HFFc6 (cell line): ENCODE measurements at regions not wholly inside any gene's neighbourhood (a gene's known extent, or its start where the extent isn't known, plus 50 kb on each side); places are given as distances from the start of the nearest gene placed in this dataset.

Experiments used
- DNase-seq: peaks from one replicate; pipeline ENCODE4 v3.0.0-alpha.2; 2018
- H3K27ac Mint-ChIP-seq: 2 replicates; pipeline ENCODE4 v1.8.0; 2020; ENCODE audit warnings: mild to moderate bottlenecking, mixed read lengths
- H3K27me3 Mint-ChIP-seq: 2 replicates; pipeline ENCODE4 v1.8.0; 2021; ENCODE audit warnings: mild to moderate bottlenecking, moderate library complexity, mixed read lengths; ENCODE audit not compliant: insufficient read depth
- H3K36me3 Mint-ChIP-seq: 2 replicates; pipeline ENCODE4 v1.8.0; 2021; ENCODE audit warnings: low read depth, mixed read lengths
- H3K4me1 Mint-ChIP-seq: 2 replicates; pipeline ENCODE4 v1.8.0; 2020; ENCODE audit warnings: low read depth, mixed read lengths
- H3K4me3 Mint-ChIP-seq: 2 replicates; pipeline ENCODE4 v1.8.0; 2020; ENCODE audit warnings: mild to moderate bottlenecking, moderate library complexity, mixed read lengths
- H3K9me3 Mint-ChIP-seq: 2 replicates; pipeline ENCODE4 v1.8.0; 2020; ENCODE audit warnings: mild to moderate bottlenecking, mixed read lengths
- CTCF ChIP-seq: fragments of 200-600 bp; sonication (generic); IDR thresholded peaks from 2 replicates; pipeline ENCODE4 v1.5.0; 2021; ENCODE audit warnings: antibody characterized with exemption, mild to moderate bottlenecking

- no peak for TF ChIP-seq CTCF
- Mint-ChIP-seq H3K4me1 (no peaks in the 10 kb centered on the region), H3K36me3 (no peaks in the 10 kb centered on the region), H3K27ac (no peak overlapping the region), H3K9me3 (no peaks in the 10 kb centered on the region), H3K4me3 (no peak overlapping the region), H3K27me3 (no peaks in the 10 kb centered on the region)
- DNase-seq, result no peak
Observed at GRCh38 chr2:75775311-75775823, 64.7 kb upstream of the GCFC2 start.

GRCh38 chr2:75772908-75773630 is 62.4 kb upstream of the GCFC2 start:
- no peak for TF ChIP-seq CTCF
- DNase-seq, result no peak
- Mint-ChIP-seq H3K9me3 (no peaks in the 10 kb centered on the region), H3K4me1 (no peaks in the 10 kb centered on the region), H3K27me3 (peaks cover 2% of the 10 kb centered on the region; the same call in 1 of the 2 replicates), H3K36me3 (no peaks in the 10 kb centered on the region), H3K4me3 (no peak overlapping the region), H3K27ac (no peak overlapping the region)

GRCh38 chr2:75765798-75766197 is 55.1 kb upstream of the GCFC2 start:
- DNase-seq, result no peak
- no peaks in the 10 kb centered on the region for H3K36me3 Mint-ChIP-seq
- no peaks in the 10 kb centered on the region for H3K4me1 Mint-ChIP-seq
- no peak for TF ChIP-seq CTCF
- H3K9me3 Mint-ChIP-seq, result no peaks in the 10 kb centered on the region
- no peak overlapping the region for H3K4me3 Mint-ChIP-seq
- H3K27ac Mint-ChIP-seq, result no peak overlapping the region
- peaks cover 4% of the 10 kb centered on the region; the same call in 1 of the 2 replicates for H3K27me3 Mint-ChIP-seq

- Mint-ChIP-seq H3K9me3 (no peaks in the 10 kb centered on the region), H3K4me3 (no peak overlapping the region), H3K27ac (no peak overlapping the region), H3K4me1 (no peaks in the 10 kb centered on the region), H3K27me3 (peaks cover 2% of the 10 kb centered on the region; the same call in 1 of the 2 replicates), H3K36me3 (no peaks in the 10 kb centered on the region)
- TF ChIP-seq CTCF, result no peak
- DNase-seq, result no peak
Observed at GRCh38 chr2:75764611-75765010, 53.9 kb upstream of the GCFC2 start.
